ENCODE measurements at regions not wholly inside any gene's neighbourhood (a gene's known extent, or its start where the extent isn't known, plus 50 kb on each side); places are given as distances from the start of the nearest gene placed in this dataset.

GRCh38 chr5:2134543-2135292 lies 252.0 kb upstream of the IRX4 start:
- no peak overlapping the region for H3K27ac ChIP-seq (ENCODE audit: insufficient read depth, low read depth, low read length)
- no peaks in the 10 kb centered on the region for H3K4me1 ChIP-seq (ENCODE audit: control insufficient read depth, extremely low read depth, insufficient read depth, low read length)
- DNase-seq (ENCODE audit: low read depth, low spot score) (no peak), FAIRE-seq (no peak)
- no peaks in the 10 kb centered on the region for H3K9me1 ChIP-seq (replicated peaks; ENCODE audit: control insufficient read depth, extremely low read depth, insufficient read depth, low read length)
- no TSS peak for BruUV-seq (replicated peaks)
- no peaks in the 10 kb centered on the region for H4K20me1 ChIP-seq (replicated peaks; ENCODE audit: control insufficient read depth, extremely low read depth, insufficient read depth, low read length)
- no peak overlapping the region for H2AFZ ChIP-seq (ENCODE audit: low read depth, low read length)
- dilution Hi-C loops (cut with MboI; ENCODE audit: extremely low pct_ligation_motif_present, low sequenced_read_pairs) (no loop called here), intact Hi-C loops (cut with micrococcal nuclease) (no loop called here)
- TF ChIP-seq POLR2AphosphoS5 (IDR thresholded peaks at IDR 0.05; ENCODE audit: insufficient read depth, low read depth, low read length) = no peak
- TF ChIP-seq MAX (IDR thresholded peaks at IDR 0.05; ENCODE audit: insufficient read depth, insufficient read length) = no peak
- TF ChIP-seq JUN (IDR thresholded peaks at IDR 0.05; ENCODE audit: borderline replicate concordance, insufficient read depth, insufficient read length, low read depth) = no peak
- no peak for TF ChIP-seq FOS (IDR thresholded peaks at IDR 0.05; ENCODE audit: borderline replicate concordance, insufficient read depth, low read length)
- TF ChIP-seq POLR2A (IDR thresholded peaks at IDR 0.05; ENCODE audit: low read depth, low read length) = no peak
- TF ChIP-seq GATA2 (IDR thresholded peaks at IDR 0.05; ENCODE audit: insufficient read depth, insufficient read length, low read depth, low read length) = no peak
- TF ChIP-seq CTCF (IDR thresholded peaks at IDR 0.05; ENCODE audit: extremely low read depth in 1 of 2, insufficient read depth in 1 of 2, low read depth in 1 of 2, low read length in 2 of 2) = no peak
- TF ChIP-seq EZH2 (IDR thresholded peaks at IDR 0.05; ENCODE audit: borderline replicate concordance, low read depth, low read length, severe bottlenecking) = no peak
- TF ChIP-seq MYC (IDR thresholded peaks at IDR 0.05; ENCODE audit: low read depth, low read length) = no peak
- no peaks in the 10 kb centered on the region for H3K79me2 ChIP-seq (ENCODE audit: control insufficient read depth, insufficient read depth, low read length)
- no peak overlapping the region for H3K4me3 ChIP-seq (replicated peaks in 1 of 3; ENCODE audit: insufficient read depth in 1 of 3, low read depth in 1 of 3, low read length in 3 of 3)
- H3K27me3 ChIP-seq (ENCODE audit: control insufficient read depth in 2 of 2, insufficient read depth in 2 of 2, low read length in 2 of 2) = no peaks in the 10 kb centered on the region
- H3K36me3 ChIP-seq (ENCODE audit: control insufficient read depth in 2 of 2, extremely low read depth in 1 of 2, insufficient read depth in 2 of 2, low read length in 2 of 2) = no peaks in the 10 kb centered on the region
- no peak overlapping the region for H3K9ac ChIP-seq (replicated peaks; ENCODE audit: extremely low read depth, insufficient read depth, low read length)
- POLR2A ChIA-PET = no interaction called here
- peaks cover 3% of the 10 kb centered on the region for H3K9me3 ChIP-seq (replicated peaks; ENCODE audit: control insufficient read depth, insufficient read depth, low read length)
- CTCF ChIA-PET = no interaction called here
- H3K4me2 ChIP-seq (ENCODE audit: insufficient read depth, low read length) = no peak overlapping the region

Data from endothelial cell of umbilical vein (primary cell).